ENCODE measurements at regions not wholly inside any gene's neighbourhood (a gene's known extent, or its start where the extent isn't known, plus 50 kb on each side); places are given as distances from the start of the nearest gene placed in this dataset.

DNA sequence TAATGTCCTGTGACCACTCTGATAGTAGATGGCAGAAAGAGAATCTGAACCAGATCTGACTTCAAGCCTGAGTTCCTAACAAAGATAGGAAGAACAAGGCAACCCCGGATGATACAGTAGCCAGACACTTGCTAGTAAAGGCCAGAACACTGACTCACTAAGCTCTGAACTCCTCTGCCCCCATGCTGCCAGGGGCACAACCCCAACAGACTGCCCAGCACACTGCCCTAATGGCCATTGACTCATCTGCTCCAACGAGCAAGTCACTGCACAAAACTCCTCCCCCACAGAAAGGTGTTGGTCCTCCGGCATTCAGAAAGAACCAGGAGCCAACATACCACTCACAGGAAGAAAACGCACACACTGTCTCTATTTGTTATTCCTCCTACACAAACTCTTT lies 179.6 kb upstream of the NUDT4 start:
- no peaks in the 10 kb centered on the region for H3K9me3 ChIP-seq (ENCODE audit: control insufficient read depth, insufficient read depth, low read depth, low read length)
- H3K4me2 ChIP-seq (ENCODE audit: extremely low read depth, insufficient read depth, low read length) = peak overlapping the region; percentile 48
- TF ChIP-seq EZH2 (IDR thresholded peaks at IDR 0.05; ENCODE audit: low read length, missing control alignments) = no peak
- TF ChIP-seq, protein P1, sequence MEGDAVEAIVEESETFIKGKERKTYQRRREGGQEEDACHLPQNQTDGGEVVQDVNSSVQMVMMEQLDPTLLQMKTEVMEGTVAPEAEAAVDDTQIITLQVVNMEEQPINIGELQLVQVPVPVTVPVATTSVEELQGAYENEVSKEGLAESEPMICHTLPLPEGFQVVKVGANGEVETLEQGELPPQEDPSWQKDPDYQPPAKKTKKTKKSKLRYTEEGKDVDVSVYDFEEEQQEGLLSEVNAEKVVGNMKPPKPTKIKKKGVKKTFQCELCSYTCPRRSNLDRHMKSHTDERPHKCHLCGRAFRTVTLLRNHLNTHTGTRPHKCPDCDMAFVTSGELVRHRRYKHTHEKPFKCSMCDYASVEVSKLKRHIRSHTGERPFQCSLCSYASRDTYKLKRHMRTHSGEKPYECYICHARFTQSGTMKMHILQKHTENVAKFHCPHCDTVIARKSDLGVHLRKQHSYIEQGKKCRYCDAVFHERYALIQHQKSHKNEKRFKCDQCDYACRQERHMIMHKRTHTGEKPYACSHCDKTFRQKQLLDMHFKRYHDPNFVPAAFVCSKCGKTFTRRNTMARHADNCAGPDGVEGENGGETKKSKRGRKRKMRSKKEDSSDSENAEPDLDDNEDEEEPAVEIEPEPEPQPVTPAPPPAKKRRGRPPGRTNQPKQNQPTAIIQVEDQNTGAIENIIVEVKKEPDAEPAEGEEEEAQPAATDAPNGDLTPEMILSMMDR (conservative IDR thresholded peaks at IDR 0.05 in 1 of 2, IDR thresholded peaks at IDR 0.05 in 1 of 2; ENCODE audit: low read depth in 1 of 2, low read length in 2 of 2) = no peak
- no peak overlapping the region for H3K4me3 ChIP-seq (replicated peaks in 1 of 4; ENCODE audit: control extremely low read depth in 1 of 4, insufficient read depth in 1 of 4, low read depth in 3 of 4, low read length in 4 of 4)
- no peaks in the 10 kb centered on the region for H4K20me1 ChIP-seq (ENCODE audit: control insufficient read depth, extremely low read depth, insufficient read depth, low read length)
- peak; percentile 69 to 91 for DNase-seq (ENCODE audit: low read depth in 2 of 2)
- H3K9ac ChIP-seq (ENCODE audit: insufficient read depth, low read length) = no peak overlapping the region
- no peak overlapping the region for H3K27ac ChIP-seq (ENCODE audit: insufficient read depth, low read length)
- peaks cover 6% of the 10 kb centered on the region for H3K4me1 ChIP-seq (ENCODE audit: control insufficient read depth, extremely low read depth, insufficient read depth, low read length)
- no peak overlapping the region for H2AFZ ChIP-seq (ENCODE audit: low read length)
- H3K36me3 ChIP-seq (ENCODE audit: control insufficient read depth, insufficient read depth, low read length) = no peaks in the 10 kb centered on the region
- no peaks in the 10 kb centered on the region for H3K27me3 ChIP-seq (ENCODE audit: control insufficient read depth, insufficient read depth, low read length)
- no peaks in the 10 kb centered on the region for H3K79me2 ChIP-seq (ENCODE audit: control insufficient read depth, insufficient read depth, low read length)

DNA sequence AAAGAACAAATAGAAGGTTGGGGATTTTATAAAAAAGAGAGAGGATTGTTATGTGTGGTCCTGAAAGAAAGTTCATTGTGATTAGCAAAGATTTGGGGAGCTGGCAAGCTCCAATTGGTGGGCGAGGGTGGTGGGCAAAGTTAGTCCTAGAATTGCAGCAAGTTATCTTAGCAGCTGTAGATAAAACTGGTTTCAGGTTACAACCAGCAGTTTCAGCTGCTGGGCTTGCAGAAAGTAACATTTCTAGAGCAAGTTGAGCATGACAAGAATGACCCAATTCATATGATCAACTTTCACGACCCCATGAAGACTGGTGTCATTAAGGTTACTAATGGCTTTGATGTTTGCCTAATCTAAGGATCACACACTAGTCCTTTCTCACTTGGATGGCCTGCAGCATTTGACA lies 177.9 kb upstream of the NUDT4 start:
- no peaks in the 10 kb centered on the region for H3K79me2 ChIP-seq (ENCODE audit: control insufficient read depth, insufficient read depth, low read length)
- H3K27ac ChIP-seq (ENCODE audit: insufficient read depth, low read length) = no peak overlapping the region
- H2AFZ ChIP-seq (ENCODE audit: low read length) = no peak overlapping the region
- no peaks in the 10 kb centered on the region for H3K27me3 ChIP-seq (ENCODE audit: control insufficient read depth, insufficient read depth, low read length)
- peaks cover 6% of the 10 kb centered on the region for H3K4me1 ChIP-seq (ENCODE audit: control insufficient read depth, extremely low read depth, insufficient read depth, low read length)
- H3K9me3 ChIP-seq (ENCODE audit: control insufficient read depth, insufficient read depth, low read depth, low read length) = no peaks in the 10 kb centered on the region
- H4K20me1 ChIP-seq (ENCODE audit: control insufficient read depth, extremely low read depth, insufficient read depth, low read length) = no peaks in the 10 kb centered on the region
- H3K4me3 ChIP-seq (replicated peaks in 1 of 4; ENCODE audit: control extremely low read depth in 1 of 4, insufficient read depth in 1 of 4, low read depth in 3 of 4, low read length in 4 of 4) = no peak overlapping the region
- TF ChIP-seq EZH2 (IDR thresholded peaks at IDR 0.05; ENCODE audit: low read length, missing control alignments) = no peak
- TF ChIP-seq, protein P1 (conservative IDR thresholded peaks at IDR 0.05 in 1 of 2, IDR thresholded peaks at IDR 0.05 in 1 of 2; ENCODE audit: low read depth in 1 of 2, low read length in 2 of 2) = no peak
- H3K9ac ChIP-seq (ENCODE audit: insufficient read depth, low read length) = no peak overlapping the region
- no peaks in the 10 kb centered on the region for H3K36me3 ChIP-seq (ENCODE audit: control insufficient read depth, insufficient read depth, low read length)
- H3K4me2 ChIP-seq (ENCODE audit: extremely low read depth, insufficient read depth, low read length) = no peak overlapping the region
- DNase-seq (ENCODE audit: low read depth in 2 of 2) = peak; percentile 65 to 72

DNA sequence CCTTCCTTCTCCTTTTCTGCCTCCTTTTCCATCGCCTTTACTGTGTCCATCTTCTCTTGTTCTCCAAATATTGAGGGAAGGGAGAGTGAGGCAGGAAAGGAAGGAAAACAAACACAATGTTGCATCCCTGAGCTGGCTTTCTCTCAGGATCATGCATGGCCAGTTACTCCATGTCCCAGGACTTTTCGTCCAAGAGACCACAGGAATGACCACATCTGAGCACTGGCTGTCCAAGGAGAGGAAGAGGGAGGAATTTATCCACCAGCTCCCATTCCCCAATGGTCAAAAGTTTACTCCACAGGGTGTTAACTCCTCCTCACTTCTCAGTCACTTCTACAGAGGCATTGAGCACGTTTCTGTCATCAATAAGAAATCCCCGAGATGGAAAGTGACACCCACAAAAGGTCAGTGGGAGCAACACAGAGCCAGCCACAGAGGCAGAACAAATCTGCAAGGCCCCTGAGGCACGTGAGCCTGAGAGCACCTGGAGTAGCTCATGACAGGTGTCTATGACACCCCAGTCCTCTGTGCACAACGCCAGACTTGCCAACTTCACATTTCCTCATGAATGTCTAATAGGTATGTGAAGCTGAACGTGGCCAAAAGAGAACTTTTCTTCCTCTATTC lies 177.3 kb upstream of the NUDT4 start:
- H2AFZ ChIP-seq (ENCODE audit: low read length) = no peak overlapping the region
- H4K20me1 ChIP-seq (ENCODE audit: control insufficient read depth, extremely low read depth, insufficient read depth, low read length) = no peaks in the 10 kb centered on the region
- peak; percentile 40 to 61 for DNase-seq (ENCODE audit: low read depth in 2 of 2)
- no peaks in the 10 kb centered on the region for H3K36me3 ChIP-seq (ENCODE audit: control insufficient read depth, insufficient read depth, low read length)
- no peaks in the 10 kb centered on the region for H3K9me3 ChIP-seq (ENCODE audit: control insufficient read depth, insufficient read depth, low read depth, low read length)
- H3K4me3 ChIP-seq (replicated peaks in 1 of 4; ENCODE audit: control extremely low read depth in 1 of 4, insufficient read depth in 1 of 4, low read depth in 3 of 4, low read length in 4 of 4) = no peak overlapping the region
- no peak overlapping the region for H3K9ac ChIP-seq (ENCODE audit: insufficient read depth, low read length)
- H3K27ac ChIP-seq (ENCODE audit: insufficient read depth, low read length) = no peak overlapping the region
- H3K4me2 ChIP-seq (ENCODE audit: extremely low read depth, insufficient read depth, low read length) = no peak overlapping the region
- no peaks in the 10 kb centered on the region for H3K79me2 ChIP-seq (ENCODE audit: control insufficient read depth, insufficient read depth, low read length)
- no peaks in the 10 kb centered on the region for H3K27me3 ChIP-seq (ENCODE audit: control insufficient read depth, insufficient read depth, low read length)
- peaks cover 6% of the 10 kb centered on the region for H3K4me1 ChIP-seq (ENCODE audit: control insufficient read depth, extremely low read depth, insufficient read depth, low read length)
- TF ChIP-seq, protein P1 (conservative IDR thresholded peaks at IDR 0.05 in 1 of 2, IDR thresholded peaks at IDR 0.05 in 1 of 2; ENCODE audit: low read depth in 1 of 2, low read length in 2 of 2) = no peak
- no peak for TF ChIP-seq EZH2 (IDR thresholded peaks at IDR 0.05; ENCODE audit: low read length, missing control alignments)
